Thoracic aorta (tissue), 2 donors: ENCODE measurements at regions not wholly inside any gene's neighbourhood (a gene's known extent, or its start where the extent isn't known, plus 50 kb on each side); places are given as distances from the start of the nearest gene placed in this dataset.

Experiments used
- ATAC-seq: fragments of 150-250 bp; one replicate; pipeline ENCODE4 v1.8.0; 2017; ENCODE audit warnings: low read depth; ENCODE audit not compliant: insufficient number of reproducible peaks, low FRiP score
- DNase-seq: peaks from one replicate; pipeline ENCODE4 v3.0.0-alpha.2; 2020; ENCODE audit warnings: low spot score
- H3K27ac ChIP-seq, 2 donors: fragments of 200-600 bp; sonication (generic); 1 replicate in 1 of 2; 2 replicates in 1 of 2; pipeline ENCODE4 v1.5.1; 2016; ENCODE audit warnings: mild to moderate bottlenecking in 2 of 2, moderate library complexity in 2 of 2
- H3K27me3 ChIP-seq: fragments of 200-600 bp; sonication (generic); replicated peaks from 2 replicates; pipeline ENCODE4 v1.6.0; 2016; ENCODE audit warnings: mild to moderate bottlenecking; ENCODE audit not compliant: insufficient read depth
- H3K36me3 ChIP-seq: fragments of 200-600 bp; sonication (generic); one replicate; pipeline ENCODE4 v1.5.1; 2016
- H3K4me1 ChIP-seq, 2 donors: fragments of 200-600 bp; sonication (generic); 1 replicate in 1 of 2; 2 replicates in 1 of 2; pipeline versions ENCODE4 v1.5.1 to v1.6.0; 2016; ENCODE audit warnings: low read depth in 2 of 2, mild to moderate bottlenecking in 1 of 2; ENCODE audit not compliant: control insufficient read depth in 1 of 2
- H3K4me3 ChIP-seq: fragments of 200-600 bp; sonication (generic); 2 replicates; pipeline ENCODE4 v1.5.1; 2016; ENCODE audit warnings: mild to moderate bottlenecking
- H3K9me3 ChIP-seq: fragments of 200-600 bp; sonication (generic); 2 replicates; pipeline ENCODE4 v1.5.1; 2016
- CTCF ChIP-seq: fragments of 200-600 bp; sonication (generic); IDR thresholded peaks from one replicate; pipeline ENCODE4 v1.5.1; 2019; ENCODE audit warnings: antibody characterized with exemption

GRCh38 chr12:43261701-43262100, 290.3 kb downstream of the ADAMTS20 start:
- DNase-seq (no peak), ATAC-seq (no peak)
- Histone ChIP-seq H3K27ac (no peak overlapping the region), H3K4me1 (no peaks in the 10 kb centered on the region), H3K36me3 (no peaks in the 10 kb centered on the region), H3K27me3 (no peaks in the 10 kb centered on the region), H3K4me3 (no peak overlapping the region), H3K9me3 (no peaks in the 10 kb centered on the region)
- no peak for TF ChIP-seq CTCF

- H3K27ac ChIP-seq = no peak overlapping the region
- H3K27me3 ChIP-seq = no peaks in the 10 kb centered on the region
- DNase-seq (no peak), ATAC-seq (no peak)
- H3K36me3 ChIP-seq = no peaks in the 10 kb centered on the region
- H3K9me3 ChIP-seq = no peaks in the 10 kb centered on the region
- no peaks in the 10 kb centered on the region for H3K4me1 ChIP-seq
- no peak for TF ChIP-seq CTCF
- H3K4me3 ChIP-seq = no peak overlapping the region
Measured at GRCh38 chr12:43255522-43256111, 296.4 kb downstream of the ADAMTS20 start.

- no peak for ATAC-seq
- no peak overlapping the region for H3K27ac ChIP-seq
- no peak overlapping the region for H3K4me3 ChIP-seq
- no peaks in the 10 kb centered on the region for H3K36me3 ChIP-seq
- no peak for TF ChIP-seq CTCF
- no peaks in the 10 kb centered on the region for H3K27me3 ChIP-seq
- H3K4me1 ChIP-seq = no peaks in the 10 kb centered on the region
- no peak for DNase-seq
- no peaks in the 10 kb centered on the region for H3K9me3 ChIP-seq
Measured at GRCh38 chr12:43252585-43252984, 299.4 kb downstream of the ADAMTS20 start.

- no peaks in the 10 kb centered on the region for H3K27me3 ChIP-seq
- no peaks in the 10 kb centered on the region for H3K9me3 ChIP-seq
- no peaks in the 10 kb centered on the region for H3K36me3 ChIP-seq
- no peak for TF ChIP-seq CTCF
- DNase-seq = no peak
- no peaks in the 10 kb centered on the region for H3K4me1 ChIP-seq
- H3K27ac ChIP-seq = no peak overlapping the region
- no peak overlapping the region for H3K4me3 ChIP-seq
- ATAC-seq = no peak
Measured at GRCh38 chr12:43245947-43246346, 306.1 kb downstream of the ADAMTS20 start.

GRCh38 chr12:43241986-43242385, 310.0 kb downstream of the ADAMTS20 start:
- Histone ChIP-seq H3K9me3 (no peaks in the 10 kb centered on the region), H3K27ac (no peak overlapping the region), H3K4me3 (no peak overlapping the region), H3K36me3 (no peaks in the 10 kb centered on the region), H3K27me3 (no peaks in the 10 kb centered on the region), H3K4me1 (no peaks in the 10 kb centered on the region)
- DNase-seq = no peak
- TF ChIP-seq CTCF = no peak
- ATAC-seq = no peak
